HG02763 (cell line): ENCODE measurements at regions not wholly inside any gene's neighbourhood (a gene's known extent, or its start where the extent isn't known, plus 50 kb on each side); places are given as distances from the start of the nearest gene placed in this dataset.

Source experiments
- ATAC-seq: cut with Tn5 transposase; IDR thresholded peaks from one replicate; pipeline ENCODE4 v1.9.1; 2021; ENCODE audit warnings: mild to moderate bottlenecking, moderate library complexity; ENCODE audit not compliant: unreplicated experiment

GRCh38 chr15:26378304-26378703, 394.6 kb downstream of the GABRB3 start:
- ATAC-seq: no peak

- ATAC-seq: no peak
These were observed 396.6 kb downstream of the GABRB3 start for GRCh38 chr15:26376243-26376642.

- no peak for ATAC-seq
These were observed 398.1 kb downstream of the GABRB3 start for GRCh38 chr15:26374806-26375205.

GRCh38 chr15:26372706-26373105, 400.2 kb downstream of the GABRB3 start:
- no peak for ATAC-seq

GRCh38 chr15:26365077-26365476, 407.8 kb downstream of the GABRB3 start:
- no peak for ATAC-seq

- no peak for ATAC-seq
These were observed 413.0 kb downstream of the GABRB3 start for GRCh38 chr15:26359855-26360254.

- ATAC-seq: no peak
These were observed 414.2 kb downstream of the GABRB3 start for GRCh38 chr15:26358708-26359107.

GRCh38 chr15:26357653-26358052, 415.2 kb downstream of the GABRB3 start:
- no peak for ATAC-seq

GRCh38 chr15:26355472-26356074, 417.3 kb downstream of the GABRB3 start:
- no peak for ATAC-seq

- no peak for ATAC-seq
These were observed 420.0 kb downstream of the GABRB3 start for GRCh38 chr15:26352909-26353308.

GRCh38 chr15:26352406-26352805, 420.5 kb downstream of the GABRB3 start:
- no peak for ATAC-seq

GRCh38 chr15:26325495-26325894, 447.4 kb downstream of the GABRB3 start:
- ATAC-seq: no peak

- no peak for ATAC-seq
These were observed 449.3 kb downstream of the GABRB3 start for GRCh38 chr15:26323566-26323965.

GRCh38 chr15:26318689-26319088, 454.2 kb downstream of the GABRB3 start:
- ATAC-seq: no peak

GRCh38 chr15:26314577-26314976, 451.4 kb upstream of the ATP10A start:
- ATAC-seq: no peak

GRCh38 chr15:26311710-26312236, 448.6 kb upstream of the ATP10A start:
- no peak for ATAC-seq

GRCh38 chr15:26298659-26299170, 435.6 kb upstream of the ATP10A start:
- no peak for ATAC-seq

GRCh38 chr15:26298010-26298658, 435.0 kb upstream of the ATP10A start:
- ATAC-seq: no peak

- ATAC-seq: no peak
These were observed 432.4 kb upstream of the ATP10A start for GRCh38 chr15:26295336-26296085.

- no peak for ATAC-seq
These were observed 431.0 kb upstream of the ATP10A start for GRCh38 chr15:26294059-26294689.

GRCh38 chr15:26287381-26287780, 424.3 kb upstream of the ATP10A start:
- no peak for ATAC-seq
